Transverse colon (tissue), 4 donors: ENCODE measurements at regions not wholly inside any gene's neighbourhood (a gene's known extent, or its start where the extent isn't known, plus 50 kb on each side); places are given as distances from the start of the nearest gene placed in this dataset.

Experiments
- DNase-seq: peaks from one replicate; pipeline ENCODE4 v3.0.0-alpha.2; 2019
- H3K27ac ChIP-seq, 4 donors: fragments of 200-600 bp; sonication (generic); 2 replicates each; pipeline ENCODE4 v1.5.1; 2016 to 2018; ENCODE audit warnings: inconsistent platforms in 4 of 4
- H3K27me3 ChIP-seq: fragments of 200-600 bp; sonication (generic); 2 replicates; pipeline ENCODE4 v1.5.1; 2017; ENCODE audit warnings: inconsistent platforms
- H3K36me3 ChIP-seq, 4 donors: fragments of 200-600 bp; sonication (generic); 2 replicates each; pipeline ENCODE4 v1.5.1; 2017 to 2019; ENCODE audit warnings: inconsistent platforms in 4 of 4
- H3K4me1 ChIP-seq, 4 donors: fragments of 200-600 bp; sonication (generic); 2 replicates each; pipeline ENCODE4 v1.5.1; 2017 to 2020; ENCODE audit warnings: inconsistent platforms in 4 of 4
- H3K4me3 ChIP-seq, 4 donors: fragments of 200-600 bp; sonication (generic); 1 replicate in 1 of 4; 2 replicates in 3 of 4; pipeline versions ENCODE4 v1.5.1 to v1.6.1; 2017 to 2019; ENCODE audit warnings: inconsistent platforms in 4 of 4
- H3K9me3 ChIP-seq, 2 donors: fragments of 200-600 bp; sonication (generic); 2 replicates each; pipeline ENCODE4 v1.5.1; 2017 to 2019; ENCODE audit warnings: inconsistent platforms in 2 of 2
- EP300 ChIP-seq: sonication (generic); formaldehyde crosslinking; IDR thresholded peaks from one replicate; pipeline ENCODE4 v1.6.1; 2017; ENCODE audit warnings: antibody characterized with exemption, low read depth
- POLR2A ChIP-seq: fragments of 450-650 bp; IDR thresholded peaks from one replicate; pipeline ENCODE4 v1.6.1; 2016; ENCODE audit warnings: antibody characterized with exemption, mild to moderate bottlenecking, moderate library complexity
- POLR2AphosphoS5 ChIP-seq, 3 donors: sonication (generic); formaldehyde crosslinking; IDR thresholded peaks; one replicate each; pipeline ENCODE4 v1.6.1; 2016; ENCODE audit warnings: antibody characterized with exemption in 3 of 3
- WGBS, 2 donors: methylation state at CpG; one replicate each; pipeline ENCODE4 v1.1.5; 2018; ENCODE audit warnings: low coverage in 1 of 2; 5-methylcytosine and 5-hydroxymethylcytosine counted together
- in situ Hi-C, 4 donors: fragments of 200-750 bp; cut with MboI; loops; one replicate each; pipeline versions ENCODE4 v1.15.0 to v1.15.1; 2017; ENCODE audit warnings: low sequenced_read_pairs in 3 of 4, low pct_ligation_motif_present in 1 of 4, low pct_unique_long_range_greater_than_20kb in 1 of 4
- intact Hi-C: fragments of 100-400 bp; cut with DNase I; formaldehyde crosslinking; loops from one replicate; pipeline ENCODE4 v1.15.1; 2023; ENCODE audit warnings: low total_unique reads
- TF ChIP-seq, protein P1 (sequence below), 5 experiments: fragments of 200-600 bp in 3 of 5; fragments of 450-650 bp in 2 of 5; sonication (generic) in 3 of 5; IDR thresholded peaks; 1 replicate in 2 of 5; 2 replicates in 3 of 5; pipeline ENCODE4 v1.5.1; 2016 to 2017; ENCODE audit warnings: antibody characterized with exemption in 5 of 5, inconsistent platforms in 3 of 5, mild to moderate bottlenecking in 2 of 5, moderate library complexity in 1 of 5

GRCh38 chr4:55175779-55176231 is 50.4 kb upstream of the KDR start:
- whole genome bisulfite sequencing, 2 donors, result 68 to 79% methylated on average over 2 to 5 of the region's 5 CpGs
- Histone ChIP-seq H3K9me3 (no peaks in the 10 kb centered on the region), H3K36me3 (no peaks in the 10 kb centered on the region), H3K4me3 (no peak overlapping the region), H3K27me3 (no peaks in the 10 kb centered on the region), H3K4me1 (no peaks in the 10 kb centered on the region), H3K27ac (no peak overlapping the region)
- intact Hi-C loops, result no loop called here
- TF ChIP-seq, protein P1, sequence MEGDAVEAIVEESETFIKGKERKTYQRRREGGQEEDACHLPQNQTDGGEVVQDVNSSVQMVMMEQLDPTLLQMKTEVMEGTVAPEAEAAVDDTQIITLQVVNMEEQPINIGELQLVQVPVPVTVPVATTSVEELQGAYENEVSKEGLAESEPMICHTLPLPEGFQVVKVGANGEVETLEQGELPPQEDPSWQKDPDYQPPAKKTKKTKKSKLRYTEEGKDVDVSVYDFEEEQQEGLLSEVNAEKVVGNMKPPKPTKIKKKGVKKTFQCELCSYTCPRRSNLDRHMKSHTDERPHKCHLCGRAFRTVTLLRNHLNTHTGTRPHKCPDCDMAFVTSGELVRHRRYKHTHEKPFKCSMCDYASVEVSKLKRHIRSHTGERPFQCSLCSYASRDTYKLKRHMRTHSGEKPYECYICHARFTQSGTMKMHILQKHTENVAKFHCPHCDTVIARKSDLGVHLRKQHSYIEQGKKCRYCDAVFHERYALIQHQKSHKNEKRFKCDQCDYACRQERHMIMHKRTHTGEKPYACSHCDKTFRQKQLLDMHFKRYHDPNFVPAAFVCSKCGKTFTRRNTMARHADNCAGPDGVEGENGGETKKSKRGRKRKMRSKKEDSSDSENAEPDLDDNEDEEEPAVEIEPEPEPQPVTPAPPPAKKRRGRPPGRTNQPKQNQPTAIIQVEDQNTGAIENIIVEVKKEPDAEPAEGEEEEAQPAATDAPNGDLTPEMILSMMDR (IDR thresholded peaks at IDR 0.05), result no peak
- TF ChIP-seq POLR2AphosphoS5 (IDR thresholded peaks at IDR 0.05) (no peak), EP300 (no peak), POLR2A (no peak)
- no peak for DNase-seq
- in situ Hi-C loops, result no loop called here

- Histone ChIP-seq H3K4me1 (no peaks in the 10 kb centered on the region), H3K27ac (no peak overlapping the region), H3K36me3 (no peaks in the 10 kb centered on the region), H3K9me3 (no peaks in the 10 kb centered on the region), H3K27me3 (no peaks in the 10 kb centered on the region), H3K4me3 (no peak overlapping the region)
- no peak for TF ChIP-seq POLR2A
- TF ChIP-seq POLR2AphosphoS5 (IDR thresholded peaks at IDR 0.05), result no peak
- TF ChIP-seq, protein P1 (IDR thresholded peaks at IDR 0.05), result no peak
- no peak for TF ChIP-seq EP300
- in situ Hi-C loops, result no loop called here
- WGBS, 2 donors, result 76 to 81% methylated on average over 4 of the region's 4 CpGs
- DNase-seq, result no peak
- intact Hi-C loops, result no loop called here
Observed at GRCh38 chr4:55176497-55176896, 51.1 kb upstream of the KDR start.

DNA sequence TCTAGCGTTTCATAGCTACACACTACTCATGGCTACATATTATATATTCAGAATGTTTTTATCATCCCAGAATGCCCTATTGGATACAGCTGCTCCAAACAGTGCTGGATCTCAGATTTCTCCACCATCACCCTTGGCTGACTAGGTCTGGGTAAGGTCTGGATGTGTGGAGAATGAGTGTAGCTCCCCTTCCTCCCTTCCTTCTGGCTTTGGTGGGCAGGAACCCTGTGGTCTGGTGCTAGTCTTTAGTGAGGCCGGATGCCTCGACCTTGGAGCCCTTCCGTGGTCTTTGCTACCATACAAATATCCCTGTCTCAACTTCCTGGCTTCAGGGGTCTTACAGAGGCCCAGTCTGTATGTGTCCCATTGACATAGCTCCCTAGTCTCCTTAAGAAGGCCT is 52.1 kb upstream of the KDR start:
- intact Hi-C loops, result no loop called here
- 96 to 100% methylated on average over 1 to 4 of the region's 4 CpGs for WGBS, 2 donors

GRCh38 chr4:55178226-55179005 is 53.0 kb upstream of the KDR start:
- intact Hi-C loops, result no loop called here
- Histone ChIP-seq H3K4me3 (no peak overlapping the region), H3K36me3 (no peaks in the 10 kb centered on the region), H3K27me3 (no peaks in the 10 kb centered on the region), H3K27ac (no peak overlapping the region), H3K4me1 (no peaks in the 10 kb centered on the region), H3K9me3 (no peaks in the 10 kb centered on the region)
- no peak for DNase-seq
- WGBS, 2 donors, result 64 to 66% methylated on average over 7 of the region's 7 CpGs
- TF ChIP-seq POLR2AphosphoS5 (IDR thresholded peaks at IDR 0.05) (no peak), EP300 (no peak), POLR2A (no peak)
- TF ChIP-seq, protein P1 (IDR thresholded peaks at IDR 0.05), result no peak
- in situ Hi-C loops, result no loop called here

More for the DNA sequence above, 52.1 kb upstream of the KDR start:
- TF ChIP-seq POLR2A (no peak), EP300 (no peak), POLR2AphosphoS5 (IDR thresholded peaks at IDR 0.05) (no peak)
- TF ChIP-seq, protein P1 (IDR thresholded peaks at IDR 0.05), result no peak
- Histone ChIP-seq H3K4me3 (no peak overlapping the region), H3K9me3 (no peaks in the 10 kb centered on the region), H3K36me3 (no peaks in the 10 kb centered on the region), H3K27me3 (no peaks in the 10 kb centered on the region), H3K4me1 (no peaks in the 10 kb centered on the region), H3K27ac (no peak overlapping the region)
- in situ Hi-C loops, result no loop called here
- no peak for DNase-seq
